HFFc6 (cell line): ENCODE measurements at regions not wholly inside any gene's neighbourhood (a gene's known extent, or its start where the extent isn't known, plus 50 kb on each side); places are given as distances from the start of the nearest gene placed in this dataset.

ENCODE experiments used
- DNase-seq: peaks from one replicate; pipeline ENCODE4 v3.0.0-alpha.2; 2018
- H3K27ac Mint-ChIP-seq: 2 replicates; pipeline ENCODE4 v1.8.0; 2020; ENCODE audit warnings: mild to moderate bottlenecking, mixed read lengths
- H3K27me3 Mint-ChIP-seq: 2 replicates; pipeline ENCODE4 v1.8.0; 2021; ENCODE audit warnings: mild to moderate bottlenecking, moderate library complexity, mixed read lengths; ENCODE audit not compliant: insufficient read depth
- H3K36me3 Mint-ChIP-seq: 2 replicates; pipeline ENCODE4 v1.8.0; 2021; ENCODE audit warnings: low read depth, mixed read lengths
- H3K4me1 Mint-ChIP-seq: 2 replicates; pipeline ENCODE4 v1.8.0; 2020; ENCODE audit warnings: low read depth, mixed read lengths
- H3K4me3 Mint-ChIP-seq: 2 replicates; pipeline ENCODE4 v1.8.0; 2020; ENCODE audit warnings: mild to moderate bottlenecking, moderate library complexity, mixed read lengths
- H3K9me3 Mint-ChIP-seq: 2 replicates; pipeline ENCODE4 v1.8.0; 2020; ENCODE audit warnings: mild to moderate bottlenecking, mixed read lengths
- TF ChIP-seq, protein P1 (sequence below): fragments of 200-600 bp; sonication (generic); IDR thresholded peaks from 2 replicates; pipeline ENCODE4 v1.5.0; 2021; ENCODE audit warnings: antibody characterized with exemption, mild to moderate bottlenecking

DNA sequence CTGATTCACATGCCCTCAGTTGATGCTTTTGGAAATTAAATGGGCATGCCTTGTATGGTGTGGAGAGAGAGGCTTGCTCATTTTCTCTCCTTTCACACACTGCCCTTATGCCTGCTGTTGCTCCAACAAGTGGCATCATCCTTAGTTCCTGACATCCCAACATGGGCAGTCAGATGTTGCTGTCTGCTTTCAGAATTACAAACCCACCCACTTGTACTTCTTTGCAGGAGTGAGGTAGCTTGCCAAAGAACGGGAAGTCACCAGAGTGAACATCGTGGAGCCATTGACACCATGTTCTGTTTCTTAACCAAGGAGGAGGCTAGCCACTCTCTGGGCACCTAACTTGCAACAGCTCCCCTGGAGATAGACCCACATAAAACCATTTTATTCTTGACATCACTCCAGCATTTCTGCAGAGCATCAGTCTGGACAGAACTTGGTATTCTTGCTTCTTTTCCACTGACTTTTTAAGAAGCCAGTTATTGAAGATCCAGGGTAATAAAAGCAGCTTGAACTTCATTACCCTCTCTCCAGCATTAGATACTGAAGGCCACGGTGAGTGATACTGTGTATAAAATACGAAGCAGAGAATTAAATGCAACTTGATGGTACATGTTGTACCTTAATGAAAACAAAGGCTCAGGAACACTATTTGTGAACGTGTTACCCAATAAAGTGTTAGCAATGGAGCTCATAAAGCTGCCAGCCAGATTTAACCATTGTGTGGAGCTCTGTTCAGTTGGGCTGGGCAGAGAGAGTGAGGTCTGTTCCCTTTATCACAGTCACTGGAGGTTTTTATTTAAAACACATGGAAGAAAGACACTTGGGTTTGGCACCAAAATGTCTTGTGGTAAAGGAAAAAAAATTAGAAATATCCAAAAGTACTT, 195.8 kb upstream of the HABP2 start:
- no peaks in the 10 kb centered on the region; the same call in 1 of the 2 replicates for H3K4me1 Mint-ChIP-seq
- H3K27ac Mint-ChIP-seq, result no peak overlapping the region
- no peaks in the 10 kb centered on the region for H3K9me3 Mint-ChIP-seq
- TF ChIP-seq, protein P1, sequence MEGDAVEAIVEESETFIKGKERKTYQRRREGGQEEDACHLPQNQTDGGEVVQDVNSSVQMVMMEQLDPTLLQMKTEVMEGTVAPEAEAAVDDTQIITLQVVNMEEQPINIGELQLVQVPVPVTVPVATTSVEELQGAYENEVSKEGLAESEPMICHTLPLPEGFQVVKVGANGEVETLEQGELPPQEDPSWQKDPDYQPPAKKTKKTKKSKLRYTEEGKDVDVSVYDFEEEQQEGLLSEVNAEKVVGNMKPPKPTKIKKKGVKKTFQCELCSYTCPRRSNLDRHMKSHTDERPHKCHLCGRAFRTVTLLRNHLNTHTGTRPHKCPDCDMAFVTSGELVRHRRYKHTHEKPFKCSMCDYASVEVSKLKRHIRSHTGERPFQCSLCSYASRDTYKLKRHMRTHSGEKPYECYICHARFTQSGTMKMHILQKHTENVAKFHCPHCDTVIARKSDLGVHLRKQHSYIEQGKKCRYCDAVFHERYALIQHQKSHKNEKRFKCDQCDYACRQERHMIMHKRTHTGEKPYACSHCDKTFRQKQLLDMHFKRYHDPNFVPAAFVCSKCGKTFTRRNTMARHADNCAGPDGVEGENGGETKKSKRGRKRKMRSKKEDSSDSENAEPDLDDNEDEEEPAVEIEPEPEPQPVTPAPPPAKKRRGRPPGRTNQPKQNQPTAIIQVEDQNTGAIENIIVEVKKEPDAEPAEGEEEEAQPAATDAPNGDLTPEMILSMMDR, result no peak
- no peak overlapping the region for H3K4me3 Mint-ChIP-seq
- no peaks in the 10 kb centered on the region for H3K36me3 Mint-ChIP-seq
- no peak for DNase-seq
- peaks cover 39% of the 10 kb centered on the region for H3K27me3 Mint-ChIP-seq

DNA sequence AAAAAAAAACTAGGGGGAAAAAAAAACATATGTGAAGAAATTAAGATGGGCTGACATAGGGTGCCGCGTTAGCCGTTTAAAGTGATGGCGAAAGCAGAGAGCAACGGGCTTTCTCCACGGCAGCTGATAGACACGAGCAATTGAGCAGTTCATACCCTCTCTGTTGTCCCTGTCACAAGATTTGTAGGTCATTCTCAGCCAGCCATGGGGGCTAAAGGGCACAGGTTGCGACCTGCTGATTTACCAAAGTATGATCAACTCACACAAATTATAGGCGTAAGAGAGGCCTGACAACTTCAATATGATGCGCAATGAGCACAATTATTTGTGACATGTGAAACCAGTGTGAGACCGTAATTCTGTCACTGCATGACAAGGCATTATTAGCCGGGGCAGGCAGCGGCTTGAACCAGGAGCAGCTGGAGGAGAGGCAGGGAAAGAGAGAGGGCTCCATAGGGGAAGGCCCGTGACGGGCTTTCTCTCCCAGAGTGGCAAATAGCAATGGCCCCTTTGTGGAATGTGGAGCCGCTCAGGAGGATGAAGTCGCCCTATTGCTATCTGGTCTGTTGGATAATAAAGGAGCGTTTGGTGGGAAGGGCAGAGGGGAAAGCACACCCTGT, 195.1 kb upstream of the HABP2 start:
- H3K36me3 Mint-ChIP-seq, result no peaks in the 10 kb centered on the region
- H3K9me3 Mint-ChIP-seq, result no peaks in the 10 kb centered on the region
- DNase-seq, result no peak
- TF ChIP-seq, protein P1, result no peak
- peaks cover 39% of the 10 kb centered on the region for H3K27me3 Mint-ChIP-seq
- peaks cover 7% of the 10 kb centered on the region for H3K4me1 Mint-ChIP-seq
- no peak overlapping the region for H3K27ac Mint-ChIP-seq
- no peak overlapping the region for H3K4me3 Mint-ChIP-seq

DNA sequence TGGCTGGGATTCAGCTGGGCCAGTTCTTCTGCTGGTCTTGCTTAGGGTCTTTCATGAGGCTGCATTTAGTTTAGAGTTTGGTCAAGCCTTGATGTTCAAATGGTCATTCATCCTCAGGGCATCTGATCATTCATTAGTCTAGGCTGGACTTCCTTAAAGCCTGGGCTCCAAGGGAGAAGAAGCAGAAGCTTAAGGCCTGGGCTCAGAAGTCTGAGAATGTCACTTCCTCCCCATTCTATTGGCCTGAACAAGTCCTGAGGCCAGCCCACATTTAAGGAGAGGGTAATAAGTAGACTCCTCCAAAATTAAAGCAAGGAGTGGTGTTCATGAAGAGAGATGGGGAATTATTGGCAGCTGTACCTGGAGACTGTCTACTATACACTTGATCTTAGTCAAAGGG, 193.2 kb upstream of the HABP2 start:
- H3K36me3 Mint-ChIP-seq, result no peaks in the 10 kb centered on the region
- H3K27me3 Mint-ChIP-seq, result peaks cover 32% of the 10 kb centered on the region
- no peaks in the 10 kb centered on the region; the same call in 1 of the 2 replicates for H3K9me3 Mint-ChIP-seq
- H3K27ac Mint-ChIP-seq, result no peak overlapping the region
- no peak for DNase-seq
- peaks cover 9% of the 10 kb centered on the region for H3K4me1 Mint-ChIP-seq
- TF ChIP-seq, protein P1, result no peak
- H3K4me3 Mint-ChIP-seq, result no peak overlapping the region

DNA sequence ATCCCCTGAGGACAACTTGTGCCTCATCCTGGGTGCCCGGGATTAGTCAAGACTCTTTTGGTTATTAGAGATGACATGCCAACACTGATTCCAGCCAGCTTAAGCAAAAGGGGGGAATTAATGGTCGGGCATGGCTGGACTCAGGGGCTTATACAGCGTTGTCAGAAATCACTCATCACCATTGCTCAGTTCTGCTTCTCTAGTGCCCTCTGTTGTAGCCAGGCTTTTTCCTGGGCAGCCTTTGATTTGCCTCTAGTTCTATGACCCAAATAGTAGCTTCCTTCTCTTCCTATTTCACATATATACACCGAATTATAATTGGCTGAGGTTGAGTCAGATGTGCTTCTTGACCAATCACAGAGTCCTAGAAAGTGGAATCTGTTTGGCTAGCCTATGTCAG, 192.0 kb upstream of the HABP2 start:
- no peak overlapping the region for H3K27ac Mint-ChIP-seq
- H3K4me1 Mint-ChIP-seq, result peaks cover 9% of the 10 kb centered on the region
- peaks cover 40% of the 10 kb centered on the region for H3K27me3 Mint-ChIP-seq
- TF ChIP-seq, protein P1, result no peak
- peaks cover 4% of the 10 kb centered on the region for H3K9me3 Mint-ChIP-seq
- H3K4me3 Mint-ChIP-seq, result no peak overlapping the region
- DNase-seq, result no peak
- H3K36me3 Mint-ChIP-seq, result peaks cover 4% of the 10 kb centered on the region; the same call in 1 of the 2 replicates

DNA sequence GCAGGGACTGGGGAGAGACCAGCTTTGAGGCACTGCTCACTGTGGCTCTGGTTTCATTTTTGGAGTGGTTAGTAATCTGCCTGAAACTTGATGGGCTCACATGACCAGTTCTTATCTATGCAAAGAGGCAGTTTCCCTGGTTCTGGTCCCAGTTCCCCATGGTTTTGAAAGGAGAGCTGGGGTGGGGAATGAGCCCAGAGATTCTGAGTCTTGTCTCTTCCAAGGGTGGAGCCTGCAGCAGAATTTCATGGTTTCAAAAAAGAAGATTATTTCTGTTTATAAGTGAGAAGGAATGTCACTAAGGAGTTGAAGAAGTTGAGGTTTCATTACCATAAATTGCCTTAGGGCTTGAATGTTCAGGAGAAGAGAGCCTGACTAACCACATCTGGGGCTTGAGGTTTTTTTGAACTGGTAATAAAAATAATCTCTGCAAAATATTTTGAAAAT, 190.2 kb upstream of the HABP2 start:
- H3K4me1 Mint-ChIP-seq, result peaks cover 9% of the 10 kb centered on the region

More for the DNA sequence above, 190.2 kb upstream of the HABP2 start:
- TF ChIP-seq, protein P1, result no peak
- H3K4me3 Mint-ChIP-seq, result no peak overlapping the region
- peaks cover 39% of the 10 kb centered on the region for H3K27me3 Mint-ChIP-seq
- H3K36me3 Mint-ChIP-seq, result peaks cover 4% of the 10 kb centered on the region; the same call in 1 of the 2 replicates
- DNase-seq, result peak; percentile 58
- peaks cover 9% of the 10 kb centered on the region for H3K9me3 Mint-ChIP-seq
- no peak overlapping the region for H3K27ac Mint-ChIP-seq
